GM12873 (cell line): ENCODE measurements at regions not wholly inside any gene's neighbourhood (a gene's known extent, or its start where the extent isn't known, plus 50 kb on each side); places are given as distances from the start of the nearest gene placed in this dataset.

ENCODE experiments used
- CTCF ChIP-seq: IDR thresholded peaks from 2 replicates; pipeline ENCODE4 v1.5.1; 2012; ENCODE audit warnings: low read depth, mild to moderate bottlenecking, moderate library complexity, low read length, control low read depth; ENCODE audit not compliant: insufficient read depth; ENCODE audit errors: missing control alignments

GRCh38 chr12:115312901-115313300, 628.9 kb upstream of the TBX3 start:
- no peak for TF ChIP-seq CTCF

GRCh38 chr12:115311875-115312274, 627.9 kb upstream of the TBX3 start:
- no peak for TF ChIP-seq CTCF

GRCh38 chr12:115308918-115309317, 624.9 kb upstream of the TBX3 start:
- TF ChIP-seq CTCF = no peak

GRCh38 chr12:115306380-115306779, 622.4 kb upstream of the TBX3 start:
- TF ChIP-seq CTCF = no peak

- TF ChIP-seq CTCF = no peak
Measured at GRCh38 chr12:115305867-115306266, 621.9 kb upstream of the TBX3 start.

- no peak for TF ChIP-seq CTCF
Measured at GRCh38 chr12:115305275-115305674, 621.3 kb upstream of the TBX3 start.

- TF ChIP-seq CTCF = no peak
Measured at GRCh38 chr12:115303723-115304309, 619.8 kb upstream of the TBX3 start.

GRCh38 chr12:115297445-115297844, 613.5 kb upstream of the TBX3 start:
- TF ChIP-seq CTCF = no peak
